HG03064 (cell line): ENCODE measurements at regions not wholly inside any gene's neighbourhood (a gene's known extent, or its start where the extent isn't known, plus 50 kb on each side); places are given as distances from the start of the nearest gene placed in this dataset.

Source experiments
- ATAC-seq: cut with Tn5 transposase; IDR thresholded peaks from one replicate; pipeline ENCODE4 v1.9.1; 2021; ENCODE audit warnings: low read depth; ENCODE audit not compliant: unreplicated experiment

- no peak for ATAC-seq
Measured at GRCh38 chr5:155733935-155734334, 593.0 kb upstream of the SGCD start.

- ATAC-seq: no peak
Measured at GRCh38 chr5:155735388-155735787, 591.6 kb upstream of the SGCD start.

GRCh38 chr5:155738616-155739015, 588.3 kb upstream of the SGCD start:
- ATAC-seq: no peak

- no peak for ATAC-seq
Measured at GRCh38 chr5:155746367-155747038, 580.5 kb upstream of the SGCD start.

DNA sequence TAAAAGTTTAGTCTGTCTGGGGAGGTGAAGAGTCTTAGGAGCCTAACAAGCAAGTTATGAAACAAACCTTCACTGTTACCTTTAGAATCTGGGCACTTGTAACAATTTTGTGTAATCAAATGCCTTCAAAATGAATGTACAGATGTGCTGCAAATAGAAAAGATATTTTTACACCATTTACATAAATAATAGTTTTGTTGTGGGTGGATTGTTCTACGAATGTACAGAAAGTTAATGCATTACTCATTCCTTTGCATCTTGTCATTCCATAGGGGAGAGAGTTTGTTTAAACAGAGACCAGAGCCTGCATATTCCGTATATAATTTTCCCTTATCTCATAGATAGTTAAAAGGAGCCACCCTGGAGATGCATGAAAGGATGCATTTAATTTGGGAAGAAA, 576.9 kb upstream of the SGCD start:
- no peak for ATAC-seq

DNA sequence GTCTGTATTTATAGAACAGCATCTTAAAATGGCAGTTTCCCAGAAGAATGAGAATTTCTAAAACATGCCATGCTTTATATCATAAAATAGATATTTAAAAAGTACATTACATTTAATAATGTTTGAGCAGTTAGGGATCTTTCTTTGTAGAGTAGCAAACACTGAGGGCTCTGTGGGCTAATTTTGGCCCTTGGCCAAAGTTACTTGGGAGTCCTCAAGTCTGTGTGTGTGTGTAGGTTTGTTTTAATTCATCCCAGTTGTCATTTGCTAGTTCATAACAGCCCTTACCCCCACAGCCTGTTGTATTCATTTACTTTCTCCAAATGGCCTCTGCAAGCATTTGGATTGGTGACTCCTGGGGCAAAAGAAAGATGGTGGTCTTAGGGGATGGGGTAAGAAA, 576.4 kb upstream of the SGCD start:
- no peak for ATAC-seq

GRCh38 chr5:155753943-155754581, 572.9 kb upstream of the SGCD start:
- no peak for ATAC-seq

- no peak for ATAC-seq
Measured at GRCh38 chr5:155759252-155759651, 567.7 kb upstream of the SGCD start.

- no peak for ATAC-seq
Measured at GRCh38 chr5:155759984-155760383, 567.0 kb upstream of the SGCD start.

GRCh38 chr5:155761502-155761901, 565.5 kb upstream of the SGCD start:
- ATAC-seq: no peak

- no peak for ATAC-seq
Measured at GRCh38 chr5:155765715-155766114, 561.2 kb upstream of the SGCD start.

DNA sequence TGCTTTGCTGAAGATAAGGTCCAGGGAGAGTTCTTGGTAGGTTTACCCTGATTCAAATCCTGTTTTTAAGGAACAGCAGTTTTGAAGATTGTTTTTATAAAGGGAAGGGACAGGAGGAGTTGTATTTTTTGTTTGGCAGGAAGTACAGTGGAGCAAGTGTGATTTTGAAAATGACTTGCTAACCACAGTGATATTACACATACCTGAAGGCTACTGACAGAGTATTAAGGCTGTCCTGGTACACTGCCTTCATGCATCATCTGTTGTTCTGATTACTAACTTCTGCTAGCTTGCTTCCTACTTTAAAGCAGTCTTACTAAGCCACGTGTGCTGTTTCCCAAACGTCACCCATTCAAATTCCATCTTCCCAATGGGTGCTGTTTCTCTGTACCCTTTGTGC, 559.5 kb upstream of the SGCD start:
- ATAC-seq: no peak

DNA sequence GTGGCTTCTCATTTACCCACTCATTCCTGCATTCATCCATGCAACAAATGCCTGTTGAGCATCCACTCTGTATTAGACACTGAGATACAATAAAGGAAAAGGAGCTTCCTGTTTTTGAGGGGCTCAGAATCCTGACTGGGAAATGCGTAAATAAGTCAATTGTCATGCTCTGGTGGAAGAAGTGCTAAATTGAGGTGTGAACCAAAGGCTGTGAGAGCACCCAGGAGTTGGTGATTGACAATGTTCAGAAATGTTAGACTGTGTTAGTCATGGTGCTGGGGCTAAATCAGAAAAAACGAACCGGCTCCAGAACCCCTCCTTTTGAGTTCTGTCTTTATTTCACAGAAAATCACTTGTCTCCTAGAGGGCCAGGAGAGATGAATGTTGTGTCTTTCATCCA, 558.6 kb upstream of the SGCD start:
- ATAC-seq: no peak

GRCh38 chr5:155772009-155772662, 554.8 kb upstream of the SGCD start:
- no peak for ATAC-seq

DNA sequence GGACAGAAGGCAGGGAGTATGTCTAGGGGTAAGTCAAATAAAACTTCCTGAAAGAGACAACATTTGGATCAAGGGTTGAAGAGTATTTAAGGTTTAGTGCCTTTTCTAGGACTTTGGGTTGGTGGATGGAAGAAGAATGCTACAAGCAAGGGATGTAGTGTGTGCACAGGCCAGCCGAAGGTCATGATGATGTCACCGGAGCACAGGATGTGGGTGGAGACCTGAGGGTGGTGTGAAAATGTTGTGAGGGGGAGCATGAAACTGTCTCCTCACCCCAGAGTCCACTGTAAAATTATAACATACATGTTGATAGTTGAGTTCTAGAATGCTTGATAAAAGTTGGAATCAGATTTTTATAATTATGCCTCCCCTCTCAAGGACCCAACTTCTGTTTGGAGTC, 553.3 kb upstream of the SGCD start:
- no peak for ATAC-seq

DNA sequence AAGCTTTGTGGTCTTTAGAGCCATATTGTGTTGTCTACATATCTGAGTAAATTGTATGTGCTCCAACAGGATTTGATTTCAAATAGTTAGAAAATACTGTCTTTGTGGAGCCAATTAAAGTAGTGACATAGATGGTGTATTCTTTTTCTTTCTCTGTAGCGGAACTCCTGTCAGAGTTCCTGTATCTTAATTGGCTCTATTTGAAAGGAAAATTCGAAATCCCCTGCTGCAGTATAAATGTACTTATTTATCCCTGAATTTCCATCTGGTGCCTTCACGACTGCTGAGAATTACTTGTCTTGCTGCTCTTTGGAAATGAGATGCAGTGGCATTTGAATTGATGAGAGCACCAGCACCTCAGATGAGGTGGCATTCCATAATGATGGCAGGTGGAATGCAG, 546.7 kb upstream of the SGCD start:
- no peak for ATAC-seq

GRCh38 chr5:155783246-155783645, 543.7 kb upstream of the SGCD start:
- ATAC-seq: no peak

DNA sequence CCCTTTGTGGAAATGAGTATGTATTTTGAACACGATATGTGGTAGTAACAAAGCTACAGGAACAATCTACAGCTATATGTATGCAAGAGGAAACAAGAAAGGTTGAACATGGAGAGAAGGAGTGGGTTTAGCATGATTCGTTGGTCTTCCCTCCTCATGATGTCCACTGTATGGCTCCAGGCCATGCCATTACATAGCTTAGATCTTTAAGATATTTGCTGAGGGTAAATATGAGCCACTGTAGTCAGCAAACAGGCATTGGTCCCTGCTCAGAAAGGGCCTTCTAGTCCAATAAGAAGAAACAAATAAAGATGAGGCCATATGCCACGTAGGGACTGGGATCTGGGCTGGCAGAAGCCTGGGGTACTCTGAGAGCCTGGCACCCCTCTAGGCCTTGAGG, 543.2 kb upstream of the SGCD start:
- no peak for ATAC-seq

GRCh38 chr5:155786108-155786507, 540.9 kb upstream of the SGCD start:
- ATAC-seq: no peak

- ATAC-seq: no peak
Measured at GRCh38 chr5:155792873-155793272, 534.1 kb upstream of the SGCD start.

- no peak for ATAC-seq
Measured at GRCh38 chr5:155794795-155795194, 532.2 kb upstream of the SGCD start.

GRCh38 chr5:155799308-155799707, 527.7 kb upstream of the SGCD start:
- ATAC-seq: no peak
